COR-L47 (cell line): ENCODE measurements at regions not wholly inside any gene's neighbourhood (a gene's known extent, or its start where the extent isn't known, plus 50 kb on each side); places are given as distances from the start of the nearest gene placed in this dataset.
"Not testable (repeated sequence)": the region's sequence is repeated elsewhere in the genome, so short reads cannot be mapped to it uniquely, and the experiment has no call there.

Experiments
- DNase-seq: peaks from one replicate; lab custom pipeline; 2025; lab: John Stamatoyannopoulos, UW

DNA sequence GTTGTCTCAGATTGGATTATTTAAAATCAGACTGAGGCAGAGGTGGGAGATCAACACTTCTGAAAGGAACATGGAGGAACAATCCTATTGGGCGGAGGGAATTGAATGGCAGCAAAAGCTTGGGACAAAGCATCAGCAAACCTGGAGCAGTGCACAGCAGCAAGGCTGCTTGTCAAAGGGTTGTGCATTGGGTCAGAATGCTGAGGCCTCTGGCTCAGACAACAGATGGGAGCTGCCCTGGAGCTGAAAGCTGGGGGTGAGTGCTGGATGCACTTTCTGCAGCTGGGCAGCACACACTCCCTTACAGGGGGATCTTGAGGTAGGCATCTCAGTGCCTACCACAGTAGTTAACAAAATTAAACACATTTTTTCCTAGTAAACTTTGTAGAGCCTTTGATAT is 634.4 kb upstream of the MMS22L start:
- no peak for DNase-seq

DNA sequence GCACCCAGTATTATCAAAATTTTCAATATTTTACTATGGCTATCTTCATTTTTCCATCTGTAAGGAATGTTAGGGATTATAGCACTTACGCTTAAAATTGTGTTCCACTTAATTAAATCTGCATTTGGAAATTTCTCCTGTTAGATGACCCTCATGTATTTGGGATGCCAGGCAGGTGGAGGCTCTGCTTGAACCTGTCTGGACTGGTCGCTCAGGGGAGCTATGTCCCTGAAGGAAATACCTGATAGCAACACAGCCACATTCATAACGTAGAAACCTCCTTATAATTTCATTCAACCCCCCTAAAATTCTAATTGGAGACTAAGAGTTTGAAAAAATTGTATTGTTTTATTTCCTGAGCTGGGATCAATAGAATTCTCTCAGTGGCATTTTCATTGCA is 636.0 kb upstream of the MMS22L start:
- no peak for DNase-seq

DNA sequence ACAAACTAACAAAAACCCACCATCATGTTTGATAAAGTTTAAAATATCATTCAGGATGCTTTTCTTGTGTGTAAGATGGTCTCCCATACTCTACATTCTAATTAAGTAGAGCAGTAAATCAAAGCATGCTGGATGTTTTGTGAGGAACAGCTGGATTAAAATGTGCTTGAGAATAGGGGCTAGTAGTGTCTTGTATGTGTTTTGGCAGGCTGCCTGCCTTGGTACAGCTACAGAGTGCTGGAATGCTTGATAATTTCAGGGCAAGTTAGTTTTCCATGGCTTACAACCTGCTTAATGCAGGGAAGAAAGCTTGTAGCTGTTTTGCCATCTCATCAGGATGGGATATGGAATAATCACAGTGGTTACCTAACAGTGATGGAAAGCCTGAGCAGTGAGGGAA is 636.6 kb upstream of the MMS22L start:
- DNase-seq, result no peak

DNA sequence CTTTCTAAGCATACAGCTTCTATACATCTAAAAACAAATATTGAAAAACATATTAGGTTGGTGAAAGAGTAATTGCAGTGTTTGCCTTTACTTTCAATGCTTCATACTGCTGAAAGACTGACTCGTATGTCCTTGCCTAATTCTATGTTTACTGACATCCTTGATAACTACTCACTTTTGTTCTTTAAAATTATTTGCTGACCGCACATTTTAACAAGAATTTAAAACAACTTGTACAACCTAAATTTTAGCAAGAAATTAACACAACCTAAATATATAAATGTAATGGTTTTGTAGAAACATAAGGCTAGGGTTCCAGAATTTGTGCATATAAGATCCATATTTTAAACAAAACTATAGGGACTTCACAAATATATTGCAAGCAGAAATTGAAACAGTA is 640.2 kb upstream of the MMS22L start:
- DNase-seq, result no peak

DNA sequence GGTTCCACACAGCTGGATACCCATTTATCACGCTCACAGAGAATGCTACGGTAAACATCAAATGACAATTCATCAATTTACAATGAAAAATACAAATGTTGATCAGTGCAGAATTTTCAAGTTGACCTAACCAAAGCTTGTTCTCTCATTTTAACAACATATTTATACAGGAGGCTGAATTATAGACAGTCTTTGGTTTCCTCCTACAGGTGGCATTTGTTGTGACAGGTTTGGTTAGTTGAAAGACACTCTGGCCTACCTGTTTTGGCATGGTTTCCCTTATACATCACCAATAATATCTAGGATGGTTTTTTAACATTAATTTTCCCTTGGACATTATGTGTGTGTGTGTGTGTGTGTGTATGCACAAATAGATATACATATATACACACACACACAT is 642.5 kb upstream of the MMS22L start:
- DNase-seq, result peak; percentile 22

DNA sequence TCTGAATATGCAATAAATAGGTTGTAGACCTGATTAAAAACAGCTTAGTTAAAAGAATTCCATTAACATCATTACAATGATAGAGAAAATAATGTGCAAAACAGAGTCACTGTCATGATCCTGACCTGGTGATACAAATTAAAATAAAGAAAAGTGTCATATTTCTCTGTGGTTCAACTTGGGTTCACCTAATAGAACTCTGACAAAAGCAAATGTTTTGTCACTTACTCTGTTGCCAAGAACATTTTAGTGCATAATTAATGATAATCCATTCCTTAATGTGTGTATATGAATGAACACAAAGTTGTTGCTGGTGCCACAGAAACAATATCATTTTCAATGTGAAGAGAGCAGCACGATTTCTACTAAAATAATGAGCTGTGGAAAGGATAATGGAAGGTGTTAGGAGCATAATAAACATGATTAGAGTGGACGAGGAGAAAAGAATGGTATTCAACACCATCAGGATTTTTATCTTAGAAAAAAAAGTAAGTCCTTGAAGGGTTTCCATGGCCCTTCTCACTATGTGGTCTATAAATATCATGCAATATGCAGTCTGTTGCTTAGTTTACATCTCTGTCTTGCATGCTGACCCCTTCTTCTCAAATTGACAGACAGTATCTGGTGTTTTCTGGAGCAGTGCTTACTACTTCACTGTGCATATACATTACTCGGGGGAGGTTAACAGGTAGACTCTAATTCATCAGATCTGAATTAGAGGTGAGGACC is 656.6 kb upstream of the MMS22L start:
- peak; percentile 44 for DNase-seq

DNA sequence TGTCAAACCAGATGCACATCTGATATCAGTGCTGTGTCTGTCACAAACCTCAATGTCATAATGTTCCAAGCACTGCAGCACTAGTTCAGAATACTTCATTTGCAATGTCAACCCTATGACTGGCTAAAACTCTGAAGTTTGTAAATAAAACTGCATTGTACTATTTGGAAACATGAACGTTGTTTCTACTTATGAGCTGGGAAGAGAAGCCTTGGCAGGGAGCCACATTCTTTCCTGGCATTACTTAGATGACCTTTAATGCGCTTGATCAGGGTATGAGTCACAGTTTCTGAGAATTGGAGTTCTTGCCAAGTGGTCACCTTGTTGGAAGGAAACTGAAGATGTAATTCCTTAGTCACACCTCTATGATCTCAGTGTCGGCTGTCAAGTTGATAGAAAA is 664.8 kb upstream of the MMS22L start:
- peak; percentile 64 for DNase-seq

DNA sequence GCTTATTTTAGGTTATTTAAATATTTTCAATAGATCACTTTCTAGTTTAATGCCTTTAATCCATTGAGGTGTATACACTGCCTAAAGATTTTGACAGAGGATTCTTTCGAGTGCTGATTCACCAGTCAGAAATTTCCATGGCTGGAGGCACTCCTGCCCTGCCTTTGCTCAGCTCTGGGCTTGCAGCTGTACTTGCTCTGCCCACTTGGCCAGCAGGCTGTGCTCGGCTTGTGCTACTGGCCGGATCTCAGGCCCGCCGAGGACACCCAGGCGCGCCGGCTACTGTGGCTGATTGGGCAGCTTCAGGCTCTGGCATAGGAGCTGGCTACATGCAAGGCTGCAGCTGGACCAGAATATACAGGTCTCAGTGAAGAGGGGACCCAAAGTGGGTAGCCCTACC is 675.1 kb upstream of the MMS22L start:
- no peak for DNase-seq

DNA sequence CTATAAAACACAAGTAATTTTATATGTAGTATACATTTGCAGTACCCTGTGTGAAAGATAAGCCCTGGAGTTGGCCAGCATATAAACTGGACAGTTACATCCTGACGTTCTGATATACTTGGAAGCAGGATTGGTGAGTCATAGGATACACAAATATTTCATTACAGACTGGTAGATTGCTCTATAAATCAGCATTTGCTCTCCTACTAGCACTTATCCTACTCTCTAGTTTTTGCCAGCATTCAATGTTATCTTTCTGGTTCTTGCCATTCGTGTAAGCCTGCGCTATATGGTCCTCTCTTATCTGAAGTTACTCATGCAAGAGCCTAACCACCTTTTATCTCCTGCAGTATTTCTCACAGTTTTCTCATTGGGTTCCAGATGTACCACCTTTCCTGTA is 680.2 kb upstream of the MMS22L start:
- no peak for DNase-seq

DNA sequence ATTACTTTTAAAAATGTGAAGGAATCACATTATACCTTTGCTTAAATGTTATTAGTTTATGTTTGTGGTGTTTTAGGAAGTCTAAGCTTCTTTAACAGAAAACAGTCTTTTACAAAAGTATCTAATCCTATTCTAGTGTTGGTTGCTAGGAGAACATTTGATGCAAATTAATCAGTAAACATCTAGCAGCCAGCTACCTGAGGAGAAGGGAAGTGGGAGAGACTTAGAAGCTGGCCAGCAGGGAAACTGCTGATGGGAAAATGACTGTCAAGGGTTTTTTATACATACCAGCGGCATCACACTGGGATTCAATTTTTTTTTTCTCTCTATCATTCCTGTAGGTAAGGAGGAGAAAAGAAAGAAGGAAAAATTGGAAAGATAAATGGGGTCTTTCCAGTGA is 686.0 kb upstream of the MMS22L start:
- no peak for DNase-seq

DNA sequence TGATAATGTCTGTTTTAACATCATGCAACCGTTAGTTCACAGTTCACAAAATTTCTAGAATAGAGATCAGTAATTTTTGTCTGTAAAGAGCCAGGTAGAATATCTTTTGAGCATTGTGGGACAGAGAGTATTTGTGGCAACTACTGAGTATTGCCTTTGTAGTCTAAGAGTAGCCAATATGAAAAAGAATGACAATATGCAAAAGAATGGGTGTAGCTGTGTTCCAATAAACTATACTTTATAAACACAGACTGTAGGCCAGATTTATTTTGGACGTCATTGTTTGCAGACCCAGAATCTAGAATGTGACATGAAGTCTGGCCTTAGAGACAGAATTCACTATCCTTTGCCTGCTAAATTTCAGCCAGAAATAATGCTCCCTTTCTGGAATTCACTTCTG is 694.1 kb upstream of the MMS22L start:
- no peak for DNase-seq

DNA sequence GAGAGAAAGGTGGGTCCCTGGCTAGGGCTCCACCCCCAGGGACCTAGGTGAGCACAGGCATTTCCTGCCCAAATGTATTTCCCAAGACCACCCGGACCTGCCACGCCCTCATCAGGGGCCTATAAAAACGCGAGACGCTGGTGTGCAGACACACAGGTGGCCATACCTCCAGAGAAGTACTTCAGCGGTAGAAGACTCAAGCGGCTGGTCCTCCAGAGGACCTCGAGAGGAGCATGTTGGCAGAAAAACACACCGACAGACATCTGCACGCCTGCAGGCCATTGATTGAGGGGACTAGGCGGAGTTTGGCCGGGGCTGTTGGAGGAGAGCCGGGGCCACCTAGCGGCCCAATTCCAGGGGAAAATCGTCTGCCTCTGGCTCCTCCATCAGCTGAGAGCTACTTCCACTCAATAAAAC is 695.8 kb upstream of the MMS22L start:
- DNase-seq, result no peak

DNA sequence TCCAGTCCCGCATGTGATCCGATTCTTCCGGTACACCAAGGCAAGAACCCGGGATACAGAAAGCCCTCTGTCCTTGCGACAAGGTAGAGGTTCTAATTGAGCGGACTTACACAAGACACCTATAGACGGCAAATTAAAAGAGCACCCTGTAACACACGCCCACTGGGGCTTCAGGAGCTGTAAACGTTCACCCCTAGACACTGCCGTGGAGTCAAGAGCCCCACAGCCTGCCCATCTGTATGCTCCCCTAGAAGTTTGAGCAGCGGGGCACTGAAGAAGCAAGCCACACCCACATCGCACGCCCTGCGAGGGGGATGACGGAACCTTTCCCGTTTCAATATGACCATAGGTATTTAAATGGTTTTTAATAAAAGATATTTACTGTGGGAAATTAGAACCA is 696.3 kb upstream of the MMS22L start:
- not testable (repeated sequence) for DNase-seq

DNA sequence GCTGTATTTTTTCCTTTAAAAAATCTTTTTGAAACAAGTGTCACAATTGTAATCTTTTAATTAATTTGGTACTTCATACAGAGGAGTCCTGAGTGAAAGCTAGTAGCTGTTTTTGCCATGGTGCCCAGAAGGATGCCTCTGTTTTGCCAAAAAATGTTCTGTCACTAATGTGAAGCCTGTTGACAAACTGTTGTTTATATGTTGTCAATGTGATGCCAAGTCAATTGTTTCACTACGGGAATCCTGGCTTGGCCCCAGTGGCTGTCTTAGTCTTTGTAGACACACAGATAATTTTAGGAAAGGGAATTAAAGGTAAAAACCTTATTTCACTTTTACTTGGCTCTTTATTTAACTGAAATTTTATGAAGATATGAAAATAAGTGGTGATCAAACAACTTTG is 706.4 kb upstream of the MMS22L start:
- no peak for DNase-seq

DNA sequence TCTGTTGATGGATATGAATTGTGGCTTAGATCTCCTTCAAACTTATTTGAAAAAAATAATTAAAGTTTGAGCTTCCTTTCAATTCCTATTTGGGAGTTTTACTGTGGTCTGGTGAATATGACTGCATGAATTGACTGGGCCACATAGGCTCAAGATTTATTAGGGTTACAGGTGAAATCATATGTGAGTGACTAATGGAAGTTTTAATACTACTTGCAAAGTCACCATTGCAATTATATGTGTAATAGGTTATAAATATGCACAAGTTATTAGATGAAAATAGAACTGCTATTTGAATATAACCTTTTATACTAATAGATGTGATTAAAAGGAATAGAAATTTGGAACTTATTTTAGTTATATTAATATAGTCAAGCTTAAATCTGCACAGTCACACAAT is 712.1 kb upstream of the MMS22L start:
- DNase-seq, result no peak

DNA sequence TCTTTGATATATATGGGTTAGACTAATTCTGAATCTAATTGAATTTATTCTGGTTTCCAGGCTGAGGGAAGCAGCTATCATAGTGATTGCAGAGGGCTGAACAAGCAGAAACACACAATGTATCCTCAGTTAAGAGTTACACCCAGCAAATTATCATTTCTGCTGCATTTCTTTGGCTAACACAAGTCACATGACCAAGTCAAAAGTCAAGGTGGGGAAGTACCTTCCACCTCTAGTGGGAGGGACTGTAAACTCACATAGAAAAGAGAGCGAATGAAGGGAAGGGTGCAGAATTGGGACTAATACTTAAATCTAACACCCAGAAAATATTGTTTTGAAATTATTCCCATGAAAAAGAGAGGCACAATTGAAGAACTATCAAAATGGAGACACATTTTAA is 719.7 kb upstream of the MMS22L start:
- no peak for DNase-seq

DNA sequence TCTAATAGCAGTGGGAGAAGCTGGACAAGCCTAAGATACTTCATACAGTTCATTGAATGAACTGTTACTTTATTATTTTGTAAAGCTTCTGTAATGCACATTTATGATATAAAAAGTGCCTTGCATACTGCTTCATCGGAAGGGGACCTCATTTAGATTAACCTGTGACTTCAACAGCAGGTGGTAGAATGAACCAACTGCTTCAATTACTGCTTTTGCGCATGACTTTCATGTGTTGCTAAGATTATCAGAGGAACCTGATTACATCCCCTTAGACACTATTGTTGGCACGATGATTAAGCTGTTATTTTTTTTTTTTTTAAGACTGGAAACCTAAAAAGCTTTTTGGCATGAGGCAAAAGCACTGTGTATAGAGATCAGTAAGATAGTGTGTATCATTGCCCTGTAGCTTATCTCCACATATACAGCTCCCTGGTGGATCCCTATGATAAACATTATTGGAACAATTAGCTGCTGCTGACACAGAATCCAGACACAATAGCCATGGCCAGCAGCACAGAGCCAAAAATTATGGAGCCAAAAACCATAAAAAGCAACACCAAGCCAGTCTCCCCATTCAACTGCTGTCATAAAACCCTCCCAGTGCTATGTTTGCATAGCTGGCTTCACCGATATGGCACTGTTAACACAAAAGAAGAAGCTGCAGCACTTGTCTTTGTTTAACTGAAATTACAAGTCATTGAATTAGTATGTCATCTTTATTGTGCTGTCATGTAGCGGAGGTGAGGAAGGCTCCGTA is 731.6 kb upstream of the MMS22L start:
- peak; percentile 97 for DNase-seq

DNA sequence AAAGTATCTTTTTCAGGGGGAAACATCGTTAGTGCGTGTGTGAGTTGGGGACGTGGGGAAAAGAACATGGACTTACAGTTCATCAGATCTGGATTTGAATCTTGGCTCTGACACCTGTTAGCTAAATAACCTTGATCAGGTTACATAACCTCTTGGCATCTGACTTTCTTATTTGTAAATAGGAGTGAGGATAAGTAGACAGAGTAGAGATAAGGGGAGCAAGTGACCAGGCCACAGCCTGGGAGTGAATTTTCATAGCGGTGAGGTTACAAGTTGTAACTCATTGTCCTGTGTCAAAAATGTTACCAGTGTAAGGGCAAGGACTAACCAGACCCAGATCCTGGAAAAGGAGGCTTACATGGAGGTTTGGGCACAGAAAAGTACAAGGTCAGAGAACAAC is 733.5 kb upstream of the MMS22L start:
- DNase-seq, result no peak

DNA sequence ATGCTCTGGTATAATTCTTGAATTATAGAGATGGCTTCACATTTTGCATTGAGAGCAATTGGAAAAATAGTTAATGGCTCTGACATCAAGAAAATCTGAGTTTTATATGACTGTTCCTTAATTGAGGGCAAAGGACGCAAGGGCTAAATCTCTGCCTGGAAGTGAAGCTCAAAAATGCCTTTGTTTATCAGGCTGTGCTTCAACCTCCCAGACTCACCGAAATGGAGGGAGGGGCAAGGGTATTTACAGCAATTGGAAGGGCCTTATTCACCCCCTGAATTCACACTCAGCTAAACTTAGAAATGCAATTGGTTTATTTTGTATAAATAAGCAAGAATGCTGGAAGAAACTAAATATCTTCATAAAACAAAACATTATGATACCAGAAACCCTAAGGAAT is 737.2 kb upstream of the MMS22L start:
- no peak for DNase-seq

DNA sequence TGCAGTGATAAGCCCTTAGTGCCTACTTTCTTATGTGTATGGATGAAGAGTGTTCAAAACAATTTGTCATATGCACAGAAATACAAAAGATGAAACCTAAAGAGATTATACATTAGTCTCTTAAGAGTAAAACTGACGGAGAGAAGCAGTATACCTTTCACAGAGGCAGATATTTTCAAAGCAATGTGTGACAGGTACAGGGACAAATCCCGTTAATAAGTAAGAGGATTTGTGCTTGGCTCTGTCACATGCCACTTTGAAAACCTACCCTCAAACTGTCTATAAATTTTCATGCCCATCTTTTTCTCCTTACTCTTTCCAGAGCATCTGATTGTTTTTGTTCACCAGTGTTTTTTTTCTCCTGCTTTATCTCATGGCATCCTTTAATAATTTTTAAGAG is 741.3 kb upstream of the MMS22L start:
- DNase-seq, result no peak

DNA sequence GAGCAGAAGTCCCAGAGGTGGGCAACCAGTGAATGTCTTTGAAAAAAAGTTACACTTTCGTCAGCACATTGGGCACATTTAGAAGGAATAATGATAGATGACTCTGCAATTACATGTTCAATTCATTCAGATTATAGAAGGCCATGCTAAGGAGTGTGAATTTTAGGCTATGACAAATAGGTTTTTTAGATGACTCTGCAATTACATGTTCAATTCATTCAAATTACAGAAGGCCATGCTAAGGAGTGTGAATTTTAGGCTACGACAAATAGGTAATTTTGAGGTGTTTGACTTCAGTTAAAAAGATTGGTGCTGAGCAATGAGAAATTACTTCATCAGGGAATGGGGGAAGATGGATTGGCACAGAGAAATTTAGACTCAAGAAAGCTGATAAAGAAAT is 744.9 kb upstream of the MMS22L start:
- no peak for DNase-seq

DNA sequence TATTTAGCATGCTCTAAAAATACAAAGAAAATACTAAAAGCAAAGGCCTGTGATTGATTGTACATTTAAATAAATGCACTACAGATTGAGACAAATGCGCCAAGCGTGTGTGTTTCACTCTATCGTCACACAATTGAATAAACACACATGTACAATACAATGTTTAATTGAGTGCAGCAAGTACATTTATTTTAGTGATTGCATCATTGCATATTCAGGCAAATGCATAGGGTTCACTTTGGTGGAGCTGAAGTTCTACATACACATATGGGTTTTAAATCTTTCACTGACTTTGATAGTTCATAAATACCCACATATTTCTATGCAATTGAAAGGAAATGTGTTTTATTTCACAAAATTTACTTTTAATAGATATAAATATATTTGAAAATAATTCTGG is 750.6 kb upstream of the MMS22L start:
- DNase-seq, result no peak

DNA sequence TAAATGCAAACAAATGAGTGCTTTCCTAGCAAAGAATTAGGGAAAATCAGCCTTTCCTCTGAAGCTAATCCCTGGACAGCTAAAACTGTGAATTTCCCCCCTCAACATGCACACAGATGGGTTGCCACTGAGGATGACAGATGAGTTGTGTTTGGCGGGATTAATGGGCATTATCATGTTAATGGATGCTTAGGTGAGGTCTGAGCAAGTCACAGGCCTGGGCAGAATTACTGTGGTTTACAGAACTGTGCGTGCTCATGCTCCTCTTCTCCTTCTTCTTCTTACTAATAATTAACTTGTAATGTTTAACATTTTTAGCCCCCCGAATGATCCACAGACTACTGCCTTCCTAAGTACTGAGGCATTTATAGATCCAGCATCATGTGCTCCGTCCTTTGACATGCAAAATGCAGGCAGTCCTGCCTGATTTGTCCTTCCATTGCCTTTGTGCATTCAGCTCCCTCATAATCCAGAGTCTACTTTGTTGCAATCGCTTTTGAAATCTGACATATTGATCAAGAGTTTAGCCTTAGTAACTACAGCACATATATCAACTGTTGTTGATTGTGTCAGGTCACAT is 753.4 kb upstream of the MMS22L start:
- DNase-seq, result no peak

DNA sequence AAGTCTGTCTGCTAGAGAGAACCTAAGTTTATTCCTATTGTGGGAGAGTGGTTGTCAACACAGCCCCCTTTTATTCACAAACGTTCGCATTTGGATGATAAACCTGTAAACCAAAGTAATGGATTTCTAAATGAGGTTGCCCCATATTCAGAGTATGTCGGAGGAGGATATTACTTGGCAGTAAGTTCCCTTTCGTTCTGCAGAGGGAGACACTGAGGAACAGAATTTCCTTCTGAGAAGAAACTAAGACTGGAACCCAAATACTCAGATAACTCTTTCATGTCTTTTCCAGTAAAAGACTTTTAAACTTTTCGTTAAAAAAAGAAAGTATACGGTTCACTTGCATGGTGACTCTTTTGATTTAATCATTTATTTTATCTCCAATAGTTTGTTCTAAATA is 754.6 kb upstream of the MMS22L start:
- DNase-seq, result no peak
